ENCODE measurements at regions not wholly inside any gene's neighbourhood (a gene's known extent, or its start where the extent isn't known, plus 50 kb on each side); places are given as distances from the start of the nearest gene placed in this dataset.

GRCh38 chr2:236656721-236657120, 87.1 kb downstream of the ACKR3 start:
- DNase-seq = no peak

GRCh38 chr2:236657215-236657614, 87.6 kb downstream of the ACKR3 start:
- no peak for DNase-seq

DNA sequence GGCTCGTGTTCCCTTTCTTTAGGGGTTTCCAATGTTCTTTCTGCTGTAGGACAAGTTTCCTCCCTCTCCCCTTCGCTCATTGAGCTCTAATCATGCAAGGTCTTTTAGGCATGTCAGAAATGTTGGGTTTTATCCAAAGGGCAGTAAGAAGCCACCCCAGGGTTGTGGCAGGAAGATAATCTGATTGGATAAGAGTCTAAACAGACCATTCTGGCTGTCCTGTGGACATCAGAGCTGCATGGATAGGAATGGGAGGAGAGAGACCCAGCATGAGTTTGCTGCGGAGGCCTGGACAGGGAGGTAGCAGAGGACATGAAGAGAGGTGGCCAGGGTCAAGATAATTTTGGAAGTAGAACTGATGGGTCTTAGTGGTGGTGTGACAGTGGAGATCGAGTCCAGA, 88.2 kb downstream of the ACKR3 start:
- no peak for DNase-seq

DNA sequence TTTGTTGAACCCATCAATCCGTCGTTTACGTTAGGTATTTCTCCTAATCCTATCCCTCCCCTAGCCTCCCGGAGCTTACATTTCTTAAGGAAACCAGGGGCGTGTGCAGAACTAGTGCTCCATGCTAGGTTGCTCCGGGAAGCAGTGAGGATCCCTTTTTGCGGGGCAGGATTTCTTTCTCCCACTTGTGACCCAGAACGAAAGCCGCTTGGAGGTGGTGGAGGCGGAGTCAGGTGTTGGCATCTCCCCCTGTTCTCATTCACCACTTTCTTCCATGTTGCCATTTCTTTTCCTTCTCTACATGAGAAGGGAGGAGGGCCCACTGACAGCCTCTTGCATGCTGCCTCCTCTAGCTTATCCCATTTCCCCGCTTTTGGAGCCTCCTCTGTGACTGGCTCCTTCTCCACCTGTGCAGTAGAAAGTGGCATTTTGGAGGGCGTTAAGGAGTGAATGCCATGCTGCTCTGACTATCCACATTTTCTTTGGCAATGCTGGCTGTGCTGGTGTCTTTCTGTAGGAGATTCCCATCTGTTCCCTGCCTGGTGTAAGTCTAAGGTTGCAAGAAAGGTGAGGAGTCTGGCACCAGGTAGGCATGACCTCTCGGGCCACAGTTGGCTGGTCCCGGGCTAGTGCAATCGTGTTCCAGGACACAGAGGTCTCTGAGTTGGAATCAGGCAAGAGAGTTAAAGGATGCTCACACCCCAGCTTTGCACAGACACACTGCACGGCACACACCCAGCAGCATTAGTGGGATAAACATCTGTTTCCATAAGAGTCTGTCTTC, 89.5 kb downstream of the ACKR3 start:
- DNase-seq = no peak

DNA sequence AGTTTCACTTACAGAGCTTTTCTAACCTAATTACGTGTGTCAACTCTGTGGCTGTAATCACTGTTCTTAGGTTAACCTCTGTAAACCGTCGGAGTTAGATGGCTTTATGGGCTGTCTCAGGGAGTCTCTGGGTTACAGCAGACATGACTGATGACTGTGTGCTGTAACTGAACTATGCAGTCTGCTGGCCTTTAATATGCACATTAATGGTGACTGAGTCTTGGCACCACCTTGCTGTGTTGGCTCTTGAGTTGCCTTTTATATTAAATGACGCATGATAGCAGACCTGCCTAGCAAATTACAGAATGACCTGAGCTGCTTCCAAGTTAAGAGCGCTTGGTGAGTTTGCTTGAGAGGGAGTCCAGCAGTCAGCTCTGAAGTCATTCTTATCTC, 90.1 kb downstream of the ACKR3 start:
- no peak for DNase-seq

DNA sequence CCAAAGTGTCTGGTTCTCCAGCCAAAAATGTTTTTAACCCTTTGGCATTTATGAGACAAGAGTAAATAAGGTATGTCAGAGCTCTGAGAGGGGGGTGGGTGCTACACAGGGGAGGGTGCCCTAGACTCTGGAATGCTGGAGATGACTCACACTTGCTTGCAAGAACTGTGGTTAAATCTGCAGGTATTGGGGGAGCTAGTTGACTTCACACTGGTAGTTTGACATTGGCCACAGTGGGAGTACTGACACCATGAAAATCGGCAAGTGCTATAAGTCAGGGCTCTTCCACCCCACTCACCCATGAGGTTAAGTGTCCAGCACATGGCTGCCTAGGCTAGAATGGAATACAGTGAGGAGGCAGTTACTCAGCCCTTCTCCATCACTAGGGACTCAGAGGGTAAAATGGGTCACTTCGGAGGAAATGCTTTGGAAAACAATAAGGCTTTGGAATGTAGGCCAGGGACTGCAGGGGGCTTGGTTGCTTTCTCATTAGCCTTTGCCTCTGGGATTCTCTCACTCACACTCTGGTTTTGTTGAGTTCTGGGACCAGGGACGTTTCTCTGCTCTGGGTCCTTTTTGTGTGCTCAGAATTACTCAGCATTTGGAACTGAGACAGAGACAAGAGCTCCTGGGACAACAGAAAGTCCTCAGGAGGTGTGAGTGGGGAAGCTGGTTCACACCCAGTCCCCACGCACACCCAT, 91.6 kb downstream of the ACKR3 start:
- no peak for DNase-seq

DNA sequence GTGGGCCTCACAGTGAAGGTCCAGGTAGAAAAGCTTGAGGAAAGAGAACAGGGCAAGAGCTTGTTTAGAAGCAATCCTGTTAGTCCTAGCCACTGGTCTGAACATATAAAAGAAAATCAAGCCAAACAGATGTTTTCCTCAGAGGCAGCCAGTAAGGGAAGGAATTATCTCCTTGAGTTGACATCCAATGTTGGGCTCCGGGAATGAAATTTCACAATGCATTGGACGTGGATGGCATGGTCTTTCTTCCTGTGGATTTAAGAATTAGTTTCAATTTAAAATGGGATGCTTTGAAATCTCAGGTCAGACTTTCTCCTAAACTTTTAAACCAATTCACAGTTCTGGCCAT, 92.1 kb downstream of the ACKR3 start:
- no peak for DNase-seq

- DNase-seq = no peak
Observed at GRCh38 chr2:236662231-236663185, 92.9 kb downstream of the ACKR3 start.

- DNase-seq = no peak
Observed at GRCh38 chr2:236663287-236664101, 93.9 kb downstream of the ACKR3 start.

DNA sequence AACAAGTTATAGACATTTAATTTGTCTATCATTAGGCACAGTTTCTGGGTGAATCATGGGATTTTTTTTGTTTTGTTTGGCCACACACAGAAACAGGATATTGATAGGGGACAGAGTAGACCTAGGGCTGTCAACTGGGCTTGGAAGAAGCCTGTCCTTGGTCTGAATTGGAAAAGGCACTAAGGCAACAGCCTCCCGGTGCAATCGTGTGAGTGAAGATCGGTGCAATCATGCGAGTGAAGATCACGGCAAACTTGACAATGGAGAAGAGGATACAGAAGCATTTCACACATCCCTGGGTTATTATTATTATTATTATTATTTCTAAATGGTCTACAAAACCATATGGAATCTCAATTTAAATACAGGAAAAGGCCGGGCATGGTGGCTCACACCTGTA, 94.5 kb downstream of the ACKR3 start:
- no peak for DNase-seq

GRCh38 chr2:236665101-236665500, 95.5 kb downstream of the ACKR3 start:
- no peak for DNase-seq

GRCh38 chr2:236665572-236666118, 96.0 kb downstream of the ACKR3 start:
- DNase-seq = no peak

DNA sequence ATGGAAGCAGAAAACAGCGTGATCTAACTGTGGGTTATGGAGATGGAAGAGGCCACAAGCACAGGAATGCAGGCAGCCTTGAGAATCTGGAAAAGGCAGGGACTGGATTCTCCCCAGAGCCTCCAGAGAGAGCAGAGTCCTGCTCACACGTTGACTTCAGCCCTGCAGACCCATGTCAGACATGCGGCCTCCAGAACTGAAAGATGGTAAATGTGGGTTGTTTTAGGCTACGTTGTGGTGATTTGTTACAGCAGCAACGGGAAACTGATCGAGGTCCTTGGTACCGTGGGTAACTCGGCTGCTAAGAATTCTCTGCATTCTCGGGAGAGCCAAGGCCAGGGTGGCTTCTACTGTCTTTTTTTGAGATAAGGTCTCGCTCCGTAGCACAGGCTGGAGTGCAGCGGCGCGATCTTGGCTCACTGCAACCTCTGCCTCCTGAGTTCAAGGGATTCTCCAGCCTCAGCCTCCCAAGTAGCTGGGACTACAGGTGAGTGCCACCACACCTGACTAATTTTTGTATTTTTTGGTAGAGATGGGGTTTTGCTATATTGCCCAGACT, 97.1 kb downstream of the ACKR3 start:
- no peak for DNase-seq

- DNase-seq = no peak
Observed at GRCh38 chr2:236667526-236667925, 97.9 kb downstream of the ACKR3 start.

- DNase-seq = no peak
Observed at GRCh38 chr2:236668531-236668969, 98.9 kb downstream of the ACKR3 start.

GRCh38 chr2:236670235-236670620, 100.6 kb downstream of the ACKR3 start:
- DNase-seq = no peak

DNA sequence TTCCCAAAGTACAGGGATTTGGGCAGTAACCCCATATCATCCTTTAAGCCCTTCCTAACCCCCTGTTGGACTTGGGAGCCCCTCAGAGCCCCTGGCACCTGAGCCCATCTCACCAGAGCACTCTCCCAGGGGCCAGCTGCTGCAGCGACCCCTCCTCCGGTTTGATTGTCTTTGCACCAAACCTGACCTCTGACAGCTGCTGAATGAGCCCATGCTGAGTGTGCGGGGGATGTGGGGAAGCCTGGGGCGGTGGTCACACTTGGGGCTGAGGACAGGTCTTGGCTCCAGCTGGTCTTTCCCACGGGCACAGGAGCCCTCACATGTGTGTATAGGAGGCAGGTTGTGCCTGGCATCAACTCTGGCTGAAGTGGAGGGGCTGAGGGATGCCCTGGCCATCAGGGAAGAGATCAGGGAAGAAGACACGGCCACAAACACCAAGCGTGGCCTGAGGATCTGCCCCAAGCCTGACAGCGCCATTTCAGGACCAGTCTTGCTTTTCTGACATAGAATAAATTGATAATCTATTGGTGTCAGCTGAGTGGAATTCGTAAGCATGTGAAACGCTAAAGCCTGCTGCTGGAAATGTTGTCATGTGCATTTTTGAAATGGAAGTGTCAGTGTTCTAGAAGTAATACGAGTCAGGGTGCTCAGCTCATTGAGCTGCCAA, 102.4 kb downstream of the ACKR3 start:
- no peak for DNase-seq

- no peak for DNase-seq
Observed at GRCh38 chr2:236672606-236673005, 103.0 kb downstream of the ACKR3 start.

DNA sequence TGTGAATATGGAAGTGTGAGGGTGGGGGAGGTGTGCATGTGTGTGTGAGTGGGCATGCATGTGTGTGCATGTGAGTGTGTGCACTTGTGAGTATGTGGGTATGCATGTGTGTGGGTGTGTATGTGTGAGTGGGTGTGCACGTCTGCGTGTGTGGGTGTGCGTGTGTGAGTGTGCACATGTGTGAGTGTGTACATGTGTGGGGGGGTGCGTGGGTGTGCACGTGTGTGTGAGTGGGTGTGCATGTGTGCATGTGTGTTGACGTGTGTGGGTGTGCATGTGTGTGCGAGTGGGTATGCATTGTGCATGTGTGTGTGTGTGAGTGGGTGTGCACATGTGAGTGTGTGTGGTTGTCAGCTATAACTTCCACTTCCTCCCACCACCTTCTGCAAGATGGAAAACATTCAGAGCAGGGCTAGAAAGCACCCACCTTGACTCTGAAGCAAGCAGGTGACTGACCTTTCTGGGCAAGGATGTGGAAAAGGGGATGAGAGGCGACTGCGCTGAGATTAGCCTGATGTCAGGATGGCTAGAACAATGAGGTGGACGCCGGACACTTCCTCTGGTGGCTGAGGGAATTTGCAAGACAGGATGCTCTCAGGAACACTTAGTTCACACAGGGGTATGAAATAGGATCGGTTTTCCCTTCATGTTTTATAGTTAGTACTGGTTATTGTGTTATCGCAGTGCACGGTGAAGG, 103.6 kb downstream of the ACKR3 start:
- DNase-seq = no peak

- DNase-seq = no peak
Observed at GRCh38 chr2:236673823-236674185, 104.2 kb downstream of the ACKR3 start.

DNA sequence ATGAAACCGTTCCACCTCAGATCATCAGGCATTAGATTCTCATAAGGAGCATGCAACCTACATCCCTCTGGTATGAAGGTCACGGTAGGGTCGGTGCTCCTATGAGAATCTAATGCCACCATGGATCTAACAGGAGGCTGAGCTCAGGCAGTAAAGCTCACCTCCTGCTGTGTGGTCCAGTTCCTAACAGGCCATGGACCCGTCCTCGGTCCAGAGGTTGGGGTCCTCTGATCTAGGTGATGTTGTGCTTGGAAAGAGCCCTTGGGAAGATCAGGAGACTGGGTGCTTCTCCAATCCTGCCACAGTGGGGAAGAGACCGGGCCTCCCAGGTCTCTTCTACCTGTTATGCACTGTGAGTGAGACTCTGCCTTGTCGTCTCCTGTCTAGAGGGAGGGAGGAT, 104.6 kb downstream of the ACKR3 start:
- no peak for DNase-seq

Measured in stimulated activated CD4-positive, alpha-beta T cell treated with anti-CD3 and anti-CD28 coated beads, Interleukin-15, amount 100 ng/mL, for 24 hours (primary cell).